ENCODE measurements at regions not wholly inside any gene's neighbourhood (a gene's known extent, or its start where the extent isn't known, plus 50 kb on each side); places are given as distances from the start of the nearest gene placed in this dataset.

GRCh38 chr12:31834150-31834549 is 105.3 kb upstream of the AMN1 start:
- Histone ChIP-seq H3K4me2 (ENCODE audit: low read depth, low read length, poor library complexity, severe bottlenecking) (no peak overlapping the region), H3K79me2 (ENCODE audit: insufficient read depth, low read length) (no peaks in the 10 kb centered on the region), H3K27me3 (ENCODE audit: insufficient read depth, low read length, poor library complexity, severe bottlenecking) (no peaks in the 10 kb centered on the region), H3K36me3 (ENCODE audit: insufficient read depth, low read length) (no peaks in the 10 kb centered on the region), H2AFZ (ENCODE audit: low read length) (no peak overlapping the region), H3K9me2 (replicated peaks; ENCODE audit: low read depth, low read length) (no peaks in the 10 kb centered on the region), H3F3A (ENCODE audit: low read depth) (no peaks in the 10 kb centered on the region), H4K20me1 (ENCODE audit: insufficient read depth, low read length, poor library complexity, severe bottlenecking) (no peaks in the 10 kb centered on the region), H3K9me3 (ENCODE audit: insufficient read depth, low read depth, low read length) (peaks cover 6% of the 10 kb centered on the region; the same call in 1 of the 2 replicates), H3K4me1 (ENCODE audit: insufficient read depth, low read length, poor library complexity, severe bottlenecking) (peaks cover 17% of the 10 kb centered on the region), H3K9ac (ENCODE audit: low read depth, low read length, poor library complexity, severe bottlenecking) (no peak overlapping the region), H3K4me3 (ENCODE audit: low read length, poor library complexity, severe bottlenecking) (no peak overlapping the region)
- TF ChIP-seq EZH2phosphoT487 (IDR thresholded peaks at IDR 0.05; ENCODE audit: borderline replicate concordance) (no peak), CTCF (conservative IDR thresholded peaks at IDR 0.05; ENCODE audit: low read length) (no peak)

DNA sequence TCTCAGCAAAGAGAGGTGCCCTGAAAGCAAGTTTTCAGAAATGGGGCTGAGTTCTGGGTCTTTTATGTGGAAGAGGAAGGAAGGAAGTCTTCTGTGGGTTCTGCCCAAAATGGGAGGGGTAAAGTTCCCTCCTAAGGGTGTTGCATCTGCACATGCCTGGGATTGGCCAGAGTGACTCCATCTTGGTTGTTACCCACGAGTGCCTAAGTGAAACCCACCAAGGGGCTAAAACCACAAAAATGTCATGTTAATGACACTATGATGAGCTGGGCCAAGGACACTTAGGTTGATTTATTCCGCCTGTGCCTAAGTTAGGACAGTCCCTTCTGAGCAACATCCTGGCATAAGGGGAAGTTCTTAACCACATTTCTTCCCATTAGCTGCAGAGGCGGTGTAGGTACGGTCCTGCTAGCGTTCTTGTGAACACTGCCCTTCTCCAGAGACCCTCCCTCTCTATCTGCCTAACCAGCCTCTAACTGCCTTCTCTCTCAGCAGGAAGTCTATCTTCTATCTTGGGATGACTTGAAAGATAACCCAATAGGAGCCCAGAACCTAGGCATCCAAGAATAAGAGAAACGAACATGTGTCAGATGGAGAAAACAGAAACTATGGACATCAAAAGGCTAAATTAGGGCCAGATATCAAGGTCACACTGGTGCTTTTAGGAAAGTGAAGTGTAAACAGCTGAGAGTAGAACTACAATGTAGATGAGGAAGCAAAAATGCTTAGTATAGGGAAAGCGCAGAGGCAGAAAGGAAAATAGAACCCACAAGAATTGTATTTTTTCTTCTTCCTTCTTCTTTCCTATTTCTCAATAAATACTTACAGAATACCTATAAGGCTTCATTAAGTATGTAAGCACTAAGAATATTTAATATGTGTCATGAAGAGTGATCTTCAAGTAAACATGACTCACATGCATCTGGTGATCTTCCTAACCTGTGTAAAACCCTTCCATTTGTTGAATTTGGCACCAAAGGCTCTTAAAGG is 104.2 kb upstream of the AMN1 start:
- Histone ChIP-seq H3K4me1 (ENCODE audit: insufficient read depth, low read length, poor library complexity, severe bottlenecking) (peaks cover 17% of the 10 kb centered on the region), H4K20me1 (ENCODE audit: insufficient read depth, low read length, poor library complexity, severe bottlenecking) (no peaks in the 10 kb centered on the region), H3K4me2 (ENCODE audit: low read depth, low read length, poor library complexity, severe bottlenecking) (peak overlapping the region; percentile 18), H3F3A (ENCODE audit: low read depth) (no peaks in the 10 kb centered on the region), H3K9ac (ENCODE audit: low read depth, low read length, poor library complexity, severe bottlenecking) (no peak overlapping the region), H3K9me2 (replicated peaks; ENCODE audit: low read depth, low read length) (no peaks in the 10 kb centered on the region), H2AFZ (ENCODE audit: low read length) (no peak overlapping the region), H3K79me2 (ENCODE audit: insufficient read depth, low read length) (no peaks in the 10 kb centered on the region), H3K27me3 (ENCODE audit: insufficient read depth, low read length, poor library complexity, severe bottlenecking) (no peaks in the 10 kb centered on the region), H3K36me3 (ENCODE audit: insufficient read depth, low read length) (no peaks in the 10 kb centered on the region), H3K9me3 (ENCODE audit: insufficient read depth, low read depth, low read length) (peaks cover 6% of the 10 kb centered on the region; the same call in 1 of the 2 replicates), H3K4me3 (ENCODE audit: low read length, poor library complexity, severe bottlenecking) (no peak overlapping the region)
- TF ChIP-seq EZH2phosphoT487 (IDR thresholded peaks at IDR 0.05; ENCODE audit: borderline replicate concordance) (no peak), CTCF (conservative IDR thresholded peaks at IDR 0.05; ENCODE audit: low read length) (no peak)

DNA sequence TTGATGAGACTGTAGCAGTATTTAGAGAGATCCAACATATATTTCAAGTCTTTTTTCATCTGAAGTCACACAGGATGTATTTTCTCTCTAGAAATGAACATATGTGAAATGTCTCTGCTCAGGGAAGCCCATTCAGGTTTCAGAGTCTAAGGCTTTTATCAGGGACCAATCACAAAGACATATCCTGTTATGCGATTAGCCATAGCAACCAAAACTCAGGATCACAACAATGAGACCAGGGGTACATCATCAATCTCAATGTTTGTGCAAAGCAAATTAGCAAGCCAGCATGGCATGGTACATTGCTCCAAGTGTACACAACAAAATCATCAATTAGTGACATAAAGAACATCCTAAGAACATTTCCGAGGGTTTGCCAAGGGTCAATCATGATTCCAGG is 99.2 kb upstream of the AMN1 start:
- Histone ChIP-seq H3K4me2 (ENCODE audit: low read depth, low read length, poor library complexity, severe bottlenecking) (no peak overlapping the region), H3K79me2 (ENCODE audit: insufficient read depth, low read length) (no peaks in the 10 kb centered on the region), H3F3A (ENCODE audit: low read depth) (no peaks in the 10 kb centered on the region), H3K27me3 (ENCODE audit: insufficient read depth, low read length, poor library complexity, severe bottlenecking) (no peaks in the 10 kb centered on the region), H3K4me1 (ENCODE audit: insufficient read depth, low read length, poor library complexity, severe bottlenecking) (peaks cover 9% of the 10 kb centered on the region), H4K20me1 (ENCODE audit: insufficient read depth, low read length, poor library complexity, severe bottlenecking) (no peaks in the 10 kb centered on the region), H3K9ac (ENCODE audit: low read depth, low read length, poor library complexity, severe bottlenecking) (no peak overlapping the region), H2AFZ (ENCODE audit: low read length) (no peak overlapping the region), H3K36me3 (ENCODE audit: insufficient read depth, low read length) (no peaks in the 10 kb centered on the region), H3K4me3 (ENCODE audit: low read length, poor library complexity, severe bottlenecking) (no peak overlapping the region), H3K9me2 (replicated peaks; ENCODE audit: low read depth, low read length) (no peaks in the 10 kb centered on the region), H3K9me3 (ENCODE audit: insufficient read depth, low read depth, low read length) (peaks cover 32% of the 10 kb centered on the region; the same call in 1 of the 2 replicates)
- TF ChIP-seq EZH2phosphoT487 (IDR thresholded peaks at IDR 0.05; ENCODE audit: borderline replicate concordance) (no peak), CTCF (conservative IDR thresholded peaks at IDR 0.05; ENCODE audit: low read length) (no peak)

Measured in Loucy (cell line).